ENCODE measurements at regions not wholly inside any gene's neighbourhood (a gene's known extent, or its start where the extent isn't known, plus 50 kb on each side); places are given as distances from the start of the nearest gene placed in this dataset.
A peak's percentile ranks its signal among the peaks of the same experiment; 100 is the strongest.
"Not testable (repeated sequence)": the region's sequence is repeated elsewhere in the genome, so short reads cannot be mapped to it uniquely, and the experiment has no call there.

- H3K27me3 Mint-ChIP-seq (ENCODE audit: low read depth); H3K9me3 Mint-ChIP-seq; H3K36me3 Mint-ChIP-seq (ENCODE audit: low read depth); H3K27ac Mint-ChIP-seq; DNase-seq (ENCODE audit: low spot score); H3K4me1 Mint-ChIP-seq (ENCODE audit: low read depth); intact Hi-C loops (cut with micrococcal nuclease): not testable (repeated sequence)
- H3K4me3 Mint-ChIP-seq (ENCODE audit: low read depth) = peak overlapping the region; percentile 39
Observed at GRCh38 chrY:11214851-11215250, 1486.2 kb upstream of the USP9Y start.

All from activated T-helper 2 cell treated with anti-CD3 and anti-CD28 coated beads, Interferon-gamma antibody, Interleukin-2, Interleukin-4, amounts not matched to agents 10 μg/mL and 5 μg/mL and 100 μg/mL, durations not matched to agents 14 hours and 24 hours and 36 hours (primary cell).